ENCODE measurements at regions not wholly inside any gene's neighbourhood (a gene's known extent, or its start where the extent isn't known, plus 50 kb on each side); places are given as distances from the start of the nearest gene placed in this dataset.

- no peak overlapping the region for H2AFZ ChIP-seq (ENCODE audit: low read depth, low read length)
- CTCF ChIA-PET (ENCODE audit: low intra/inter-chr PET ratio): no interaction called here
- POLR2A ChIA-PET: no interaction called here
- H3K9ac ChIP-seq (ENCODE audit: insufficient read depth in 1 of 2, low read depth in 2 of 2, low read length in 2 of 2): peak overlapping the region in 1 of 2 experiments; percentile 54; a peak in 2 of 4 replicates
- ATAC-seq (no peak), FAIRE-seq (no peak), DNase-seq (ENCODE audit: extremely low read depth in 1 of 4, low spot score in 3 of 4) (no peak)
- no peaks in the 10 kb centered on the region for H3K36me3 ChIP-seq (ENCODE audit: control insufficient read depth, insufficient read depth, low read length)
- no peaks in the 10 kb centered on the region for H3K27me3 ChIP-seq (ENCODE audit: control insufficient read depth in 2 of 2, insufficient read depth in 2 of 2, low read length in 2 of 2)
- peaks cover 6% of the 10 kb centered on the region for H3K9me1 ChIP-seq (ENCODE audit: control insufficient read depth, insufficient read depth, low read length)
- TF ChIP-seq PRPF4 (IDR thresholded peaks at IDR 0.05; ENCODE audit: insufficient read depth, low read depth, low read length, poor library complexity, severe bottlenecking) (no peak), BRF1 (IDR thresholded peaks at IDR 0.05; ENCODE audit: borderline replicate concordance, extremely low read depth, insufficient read length) (no peak), HLTF (IDR thresholded peaks at IDR 0.05) (no peak), SAFB2 (IDR thresholded peaks at IDR 0.05; ENCODE audit: borderline replicate concordance, low read depth, low read length, severe bottlenecking) (no peak), HMG20A (CRISPR knock-in tag; conservative IDR thresholded peaks at IDR 0.05) (no peak), HDAC3 (IDR thresholded peaks at IDR 0.05; ENCODE audit: borderline replicate concordance, partially characterized antibody) (no peak)
- WGBS (ENCODE audit: insufficient coverage, low coverage, missing lambda C conversion rate): 87% methylated on average over 5 of the region's 5 CpGs
- no peak overlapping the region for H3K27ac ChIP-seq (ENCODE audit: extremely low read depth, low read depth, low read length)
- no peaks in the 10 kb centered on the region for H3K9me3 ChIP-seq (replicated peaks; ENCODE audit: control insufficient read depth, insufficient read depth, low read depth, low read length)
- intact Hi-C loops (cut with micrococcal nuclease): loop anchor here (5.0 kb wide), 2 partner anchors 38 to 57 kb away; no protein-coding TSS in a partner anchor
- peaks cover 91% of the 10 kb centered on the region for H3K79me2 ChIP-seq (ENCODE audit: control insufficient read depth, insufficient read depth, low read length)
- BruUV-seq (replicated peaks): no TSS peak
- no peak overlapping the region for H3K4me3 ChIP-seq
- H3K4me1 ChIP-seq (replicated peaks in 1 of 2; ENCODE audit: control insufficient read depth in 2 of 2, insufficient read depth in 2 of 2, low read length in 2 of 2): peaks cover 65 to 75% of the 10 kb centered on the region in 2 experiments
- H3K4me2 ChIP-seq (ENCODE audit: insufficient read depth, low read length): no peak overlapping the region
- H4K20me1 ChIP-seq (replicated peaks; ENCODE audit: control insufficient read depth, insufficient read depth, low read length): peaks cover 66% of the 10 kb centered on the region
- in situ Hi-C loops (cut with MboI): no loop called here
These were observed 229.8 kb downstream of the SEC14L1 start for GRCh38 chr17:77370586-77370985.
